ENCODE measurements at regions not wholly inside any gene's neighbourhood (a gene's known extent, or its start where the extent isn't known, plus 50 kb on each side); places are given as distances from the start of the nearest gene placed in this dataset.
"Not testable (repeated sequence)": the region's sequence is repeated elsewhere in the genome, so short reads cannot be mapped to it uniquely, and the experiment has no call there.

- DNase-seq, result no peak
These were observed 1221.5 kb downstream of the JRKL start for GRCh38 chr11:97611345-97611744.

GRCh38 chr11:97614606-97615005, 1224.8 kb downstream of the JRKL start:
- DNase-seq, result no peak

GRCh38 chr11:97615546-97615945, 1225.7 kb downstream of the JRKL start:
- DNase-seq, result no peak

- DNase-seq, result no peak
These were observed 1227.2 kb downstream of the JRKL start for GRCh38 chr11:97617031-97617430.

- no peak for DNase-seq
These were observed 1230.2 kb downstream of the JRKL start for GRCh38 chr11:97620007-97620406.

GRCh38 chr11:97621282-97621681, 1231.5 kb downstream of the JRKL start:
- no peak for DNase-seq

GRCh38 chr11:97622795-97623194, 1233.0 kb downstream of the JRKL start:
- DNase-seq, result no peak

- DNase-seq, result not testable (repeated sequence)
These were observed 1246.9 kb downstream of the JRKL start for GRCh38 chr11:97636741-97637140.

- no peak for DNase-seq
These were observed 1247.9 kb downstream of the JRKL start for GRCh38 chr11:97637701-97638100.

GRCh38 chr11:97638641-97639224, 1248.9 kb downstream of the JRKL start:
- DNase-seq, result no peak

- no peak for DNase-seq
These were observed 1252.2 kb downstream of the JRKL start for GRCh38 chr11:97641988-97642387.

- no peak for DNase-seq
These were observed 1255.9 kb downstream of the JRKL start for GRCh38 chr11:97645736-97646135.

GRCh38 chr11:97656356-97656755, 1266.5 kb downstream of the JRKL start:
- DNase-seq, result no peak

GRCh38 chr11:97657852-97658251, 1268.0 kb downstream of the JRKL start:
- DNase-seq, result no peak

- no peak for DNase-seq
These were observed 1277.2 kb downstream of the JRKL start for GRCh38 chr11:97667057-97667456.

GRCh38 chr11:97683733-97684132, 1293.9 kb downstream of the JRKL start:
- no peak for DNase-seq

- no peak for DNase-seq
These were observed 1295.0 kb downstream of the JRKL start for GRCh38 chr11:97684486-97685439.

GRCh38 chr11:97685695-97686094, 1295.9 kb downstream of the JRKL start:
- DNase-seq, result no peak

- no peak for DNase-seq
These were observed 1297.3 kb downstream of the JRKL start for GRCh38 chr11:97687111-97687510.

GRCh38 chr11:97691061-97691460, 1301.2 kb downstream of the JRKL start:
- DNase-seq, result no peak

- DNase-seq, result no peak
These were observed 1313.1 kb downstream of the JRKL start for GRCh38 chr11:97702951-97703350.

GRCh38 chr11:97703851-97704250, 1314.0 kb downstream of the JRKL start:
- DNase-seq, result no peak

GRCh38 chr11:97705441-97705840, 1315.3 kb upstream of the CNTN5 start:
- not testable (repeated sequence) for DNase-seq

- DNase-seq, result no peak
These were observed 1302.8 kb upstream of the CNTN5 start for GRCh38 chr11:97717922-97718321.

Measured in activated CD4-positive, alpha-beta T cell treated with anti-CD3 and anti-CD28 coated beads, Interleukin-2, amount 50 U/mL, for 16 hours (primary cell).